K562 (cell line): ENCODE measurements at regions not wholly inside any gene's neighbourhood (a gene's known extent, or its start where the extent isn't known, plus 50 kb on each side); places are given as distances from the start of the nearest gene placed in this dataset.

Experiments
- ATAC-seq: fragments of 200-7000 bp; cut with Tn5 transposase; 3 replicates; pipeline ENCODE4 v1.9.1; 2020; ENCODE audit warnings: moderate library complexity
- BruUV-seq: library from RNA; stranded (reverse); fragments of 400-500 nt; replicated peaks from 2 replicates; lab custom pipeline; 2021; lab: Mats Ljungman, UMichigan
- CTCF ChIA-PET: fragments of 300-600 bp; formaldehyde crosslinking; extraction: SDS; loops from one replicate; lab custom pipeline; 2021; ENCODE audit warnings: low intra/inter-chr PET ratio; lab: Yijun Ruan, JAX
- POLR2A ChIA-PET: fragments of 300-600, 350-650 bp; sonication (Branson Sonifier 250); formaldehyde crosslinking; extraction: SDS; loops from one replicate; lab custom pipeline; 2021; ENCODE audit warnings: antibody characterized with exemption, inconsistent platforms; lab: Yijun Ruan, JAX
- DNase-seq, 4 experiments: peaks; one replicate each; pipeline versions ENCODE4 v3.0.0 to v3.0.0-alpha.2; 2011 to 2018; ENCODE audit warnings: low spot score in 3 of 4, mixed read lengths in 3 of 4; ENCODE audit errors: extremely low read depth in 1 of 4
- FAIRE-seq: peaks from 2 replicates; lab custom pipeline; 2011; peaks lifted over from hg19 to GRCh38; lab: Jason Lieb, UNC
- H2AFZ ChIP-seq: 2 replicates; pipeline ENCODE4 v1.6.0; 2011; ENCODE audit warnings: low read depth, low read length, control low read depth, inconsistent platforms
- H3K27ac ChIP-seq: fragments of 200-600 bp; 3 replicates; pipeline ENCODE4 v1.8.0; 2011; ENCODE audit warnings: low read depth, mild to moderate bottlenecking, control low read depth, inconsistent platforms, low read length, moderate library complexity, mixed read lengths; ENCODE audit errors: extremely low read depth
- H3K27me3 ChIP-seq, 2 experiments: fragments of 300-600 bp in 1 of 2; 2 replicates in 1 of 2; 3 replicates in 1 of 2; pipeline versions ENCODE4 v1.6.0 to v1.8.0; 2011; ENCODE audit warnings: inconsistent platforms in 2 of 2, low read length in 2 of 2, mild to moderate bottlenecking in 1 of 2, mixed read lengths in 1 of 2, moderate library complexity in 1 of 2; ENCODE audit not compliant: control insufficient read depth in 2 of 2, insufficient read depth in 2 of 2
- H3K36me3 ChIP-seq: fragments of 300-600 bp; 3 replicates; pipeline ENCODE4 v1.8.0; 2011; ENCODE audit warnings: mild to moderate bottlenecking, low read length, inconsistent platforms; ENCODE audit not compliant: control insufficient read depth, insufficient read depth
- H3K4me1 ChIP-seq, 2 experiments: fragments of 200-600 bp in 1 of 2; replicated peaks in 1 of 2; 2 replicates in 1 of 2; 3 replicates in 1 of 2; pipeline versions ENCODE4 v1.5.1 to v1.8.0; 2011; ENCODE audit warnings: inconsistent platforms in 2 of 2, low read length in 2 of 2, mild to moderate bottlenecking in 1 of 2, mixed read lengths in 1 of 2, moderate library complexity in 1 of 2; ENCODE audit not compliant: control insufficient read depth in 2 of 2, insufficient read depth in 2 of 2
- H3K4me2 ChIP-seq: 2 replicates; pipeline ENCODE4 v1.6.1; 2011; ENCODE audit warnings: low read length, control low read depth, inconsistent platforms, mixed read lengths; ENCODE audit not compliant: insufficient read depth
- H3K4me3 ChIP-seq: fragments of 200-600 bp; sonication (generic), shearing (Covaris generic); 2 replicates; pipeline ENCODE4 v1.5.1; 2016; ENCODE audit warnings: control low read depth, inconsistent platforms
- H3K79me2 ChIP-seq: fragments of 200-600 bp; 3 replicates; pipeline ENCODE4 v1.8.0; 2011; ENCODE audit warnings: low read length, inconsistent platforms; ENCODE audit not compliant: control insufficient read depth, insufficient read depth
- H3K9ac ChIP-seq, 2 experiments: 2 replicates each; pipeline versions ENCODE4 v1.6.0 to v1.6.1; 2011; ENCODE audit warnings: low read depth in 2 of 2, low read length in 2 of 2, control low read depth in 1 of 2, inconsistent platforms in 1 of 2, mild to moderate bottlenecking in 1 of 2, mixed read lengths in 1 of 2; ENCODE audit not compliant: insufficient read depth in 1 of 2
- H3K9me1 ChIP-seq: one replicate; pipeline ENCODE4 v1.6.0; 2011; ENCODE audit warnings: inconsistent platforms, mild to moderate bottlenecking, low read length, moderate library complexity; ENCODE audit not compliant: control insufficient read depth, insufficient read depth
- H3K9me3 ChIP-seq: replicated peaks from 2 replicates; pipeline ENCODE4 v1.5.1; 2011; ENCODE audit warnings: low read depth, low read length, inconsistent platforms; ENCODE audit not compliant: control insufficient read depth, insufficient read depth
- H4K20me1 ChIP-seq: replicated peaks from 2 replicates; pipeline ENCODE4 v1.6.1; 2011; ENCODE audit warnings: low read length, inconsistent platforms, mixed read lengths; ENCODE audit not compliant: control insufficient read depth, insufficient read depth
- EHMT2 ChIP-seq: fragments of 450-650 bp; IDR thresholded peaks from 2 replicates; pipeline ENCODE4 v1.6.1; 2018; ENCODE audit warnings: antibody characterized with exemption
- NFYB ChIP-seq: IDR thresholded peaks from 2 replicates; pipeline ENCODE4 v1.6.1; 2011; ENCODE audit warnings: mild to moderate bottlenecking, moderate library complexity; ENCODE audit not compliant: insufficient read length; ENCODE audit errors: extremely low read depth
- TFE3 ChIP-seq: fragments of 450-650 bp; formaldehyde crosslinking; IDR thresholded peaks from 2 replicates; pipeline ENCODE4 v1.4.0; 2020; ENCODE audit warnings: mild to moderate bottlenecking, mixed read lengths
- ZBTB11 ChIP-seq, 3 experiments: fragments of 200-800 bp in 1 of 3; fragments of 250-450 bp in 1 of 3; fragments of 450-650 bp in 1 of 3; sonication (Bioruptor Pico) in 1 of 3; sonication (Bioruptor generic) in 1 of 3; formaldehyde crosslinking in 1 of 3; IDR thresholded peaks; 2 replicates each; pipeline versions ENCODE4 v1.6.1 to v1.8.0; 2016 to 2022; ENCODE audit warnings: mild to moderate bottlenecking in 2 of 3, missing genetic modification characterization in 2 of 3, missing compliant biosample characterization in 1 of 3, moderate library complexity in 1 of 3
- WGBS: fragments of 100-300 bp; shearing (Covaris generic); methylation state at CpG from one replicate; pipeline ENCODE4 v1.1.6; 2016; ENCODE audit warnings: low coverage, mixed read lengths; ENCODE audit not compliant: insufficient coverage; ENCODE audit errors: missing lambda C conversion rate; 5-methylcytosine and 5-hydroxymethylcytosine counted together
- in situ Hi-C: fragments of 300-500 bp; cut with MboI; formaldehyde crosslinking; loops from 4 replicates; pipeline ENCODE4 v1.15.0; 2018; ENCODE audit warnings: inconsistent platforms, mixed read lengths
- intact Hi-C: fragments of 100-400 bp; cut with micrococcal nuclease; formaldehyde crosslinking; loops from 2 replicates; pipeline ENCODE4 v1.14.2; 2022

- CTCF ChIA-PET: no interaction called here
- no TSS peak for BruUV-seq
Observed at GRCh38 chr5:41670854-41671479, 160.6 kb upstream of the PLCXD3 start.

More at GRCh38 chr5:41670854-41671479, 160.6 kb upstream of the PLCXD3 start:
- POLR2A ChIA-PET: no interaction called here
- Histone ChIP-seq H3K9me1 (no peaks in the 10 kb centered on the region), H3K27ac (no peak overlapping the region), H4K20me1 (no peaks in the 10 kb centered on the region), H3K9me3 (no peaks in the 10 kb centered on the region), H3K4me2 (no peak overlapping the region), H2AFZ (no peak overlapping the region), H3K27me3 (no peaks in the 10 kb centered on the region), H3K36me3 (no peaks in the 10 kb centered on the region), H3K4me3 (no peak overlapping the region), H3K9ac (no peak overlapping the region), H3K4me1 (no peaks in the 10 kb centered on the region), H3K79me2 (no peaks in the 10 kb centered on the region)
- in situ Hi-C loops: no loop called here
- ATAC-seq: no peak
- peak; percentile 35 for TF ChIP-seq NFYB
- TF ChIP-seq EHMT2: no peak
- TF ChIP-seq ZBTB11 (CRISPR knock-in tag; IDR thresholded peaks at IDR 0.05): no peak
- peak; percentile 56 for TF ChIP-seq TFE3 (CRISPR knock-in tag)
- no peak for DNase-seq
- 0% methylated on average over 2 of the region's 2 CpGs for WGBS
- no peak for FAIRE-seq
- intact Hi-C loops: no loop called here
